Endothelial cell of umbilical vein (primary cell): ENCODE measurements at regions not wholly inside any gene's neighbourhood (a gene's known extent, or its start where the extent isn't known, plus 50 kb on each side); places are given as distances from the start of the nearest gene placed in this dataset.

Experiments
- CTCF ChIP-seq, 2 donors: IDR thresholded peaks; 1 replicate in 1 of 2; 2 replicates in 1 of 2; pipeline ENCODE4 v1.5.1; 2011; ENCODE audit warnings: low read length in 2 of 2, mild to moderate bottlenecking in 2 of 2, moderate library complexity in 2 of 2, control low read depth in 1 of 2, inconsistent platforms in 1 of 2, low read depth in 1 of 2; ENCODE audit not compliant: insufficient read depth in 1 of 2; ENCODE audit errors: extremely low read depth in 1 of 2
- EZH2 ChIP-seq: IDR thresholded peaks from 2 replicates; pipeline ENCODE4 v1.6.1; 2012; ENCODE audit warnings: borderline replicate concordance, low read depth, mild to moderate bottlenecking, moderate library complexity, low read length, inconsistent platforms; ENCODE audit not compliant: severe bottlenecking
- MYC ChIP-seq: IDR thresholded peaks from one replicate; pipeline ENCODE4 v1.6.1; 2011; ENCODE audit warnings: mild to moderate bottlenecking, low read depth, low read length
- POLR2A ChIP-seq: IDR thresholded peaks from 2 replicates; pipeline ENCODE4 v1.6.1; 2012; ENCODE audit warnings: low read depth, mild to moderate bottlenecking, control low read depth, low read length
- POLR2AphosphoS5 ChIP-seq: IDR thresholded peaks from 2 replicates; pipeline ENCODE4 v1.6.1; 2012; ENCODE audit warnings: low read depth, mild to moderate bottlenecking, control low read depth, low read length, moderate library complexity; ENCODE audit not compliant: insufficient read depth

GRCh38 chr5:84696651-84697050, 312.0 kb upstream of the EDIL3 start:
- TF ChIP-seq MYC (no peak), CTCF (IDR thresholded peaks at IDR 0.05; ENCODE audit: extremely low read depth in 1 of 2, insufficient read depth in 1 of 2, low read depth in 1 of 2, low read length in 2 of 2) (no peak), POLR2A (no peak), POLR2AphosphoS5 (no peak), EZH2 (no peak)
